K562 (cell line): ENCODE measurements at regions not wholly inside any gene's neighbourhood (a gene's known extent, or its start where the extent isn't known, plus 50 kb on each side); places are given as distances from the start of the nearest gene placed in this dataset.

ENCODE experiments used
- ATAC-seq: fragments of 200-7000 bp; cut with Tn5 transposase; 3 replicates; pipeline ENCODE4 v1.9.1; 2020; ENCODE audit warnings: moderate library complexity
- BruUV-seq: library from RNA; stranded (reverse); fragments of 400-500 nt; replicated peaks from 2 replicates; lab custom pipeline; 2021; lab: Mats Ljungman, UMichigan
- CTCF ChIA-PET: fragments of 300-600 bp; formaldehyde crosslinking; extraction: SDS; loops from one replicate; lab custom pipeline; 2021; ENCODE audit warnings: low intra/inter-chr PET ratio; lab: Yijun Ruan, JAX
- POLR2A ChIA-PET: fragments of 300-600, 350-650 bp; sonication (Branson Sonifier 250); formaldehyde crosslinking; extraction: SDS; loops from one replicate; lab custom pipeline; 2021; ENCODE audit warnings: antibody characterized with exemption, inconsistent platforms; lab: Yijun Ruan, JAX
- DNase-seq, 4 experiments: peaks; one replicate each; pipeline versions ENCODE4 v3.0.0 to v3.0.0-alpha.2; 2011 to 2018; ENCODE audit warnings: low spot score in 3 of 4, mixed read lengths in 3 of 4; ENCODE audit errors: extremely low read depth in 1 of 4
- FAIRE-seq: peaks from 2 replicates; lab custom pipeline; 2011; peaks lifted over from hg19 to GRCh38; lab: Jason Lieb, UNC
- H2AFZ ChIP-seq: 2 replicates; pipeline ENCODE4 v1.6.0; 2011; ENCODE audit warnings: low read depth, low read length, control low read depth, inconsistent platforms
- H3K27ac ChIP-seq: fragments of 200-600 bp; 3 replicates; pipeline ENCODE4 v1.8.0; 2011; ENCODE audit warnings: low read depth, mild to moderate bottlenecking, control low read depth, inconsistent platforms, low read length, moderate library complexity, mixed read lengths; ENCODE audit errors: extremely low read depth
- H3K27me3 ChIP-seq, 2 experiments: fragments of 300-600 bp in 1 of 2; 2 replicates in 1 of 2; 3 replicates in 1 of 2; pipeline versions ENCODE4 v1.6.0 to v1.8.0; 2011; ENCODE audit warnings: inconsistent platforms in 2 of 2, low read length in 2 of 2, mild to moderate bottlenecking in 1 of 2, mixed read lengths in 1 of 2, moderate library complexity in 1 of 2; ENCODE audit not compliant: control insufficient read depth in 2 of 2, insufficient read depth in 2 of 2
- H3K36me3 ChIP-seq: fragments of 300-600 bp; 3 replicates; pipeline ENCODE4 v1.8.0; 2011; ENCODE audit warnings: mild to moderate bottlenecking, low read length, inconsistent platforms; ENCODE audit not compliant: control insufficient read depth, insufficient read depth
- H3K4me1 ChIP-seq, 2 experiments: fragments of 200-600 bp in 1 of 2; replicated peaks in 1 of 2; 2 replicates in 1 of 2; 3 replicates in 1 of 2; pipeline versions ENCODE4 v1.5.1 to v1.8.0; 2011; ENCODE audit warnings: inconsistent platforms in 2 of 2, low read length in 2 of 2, mild to moderate bottlenecking in 1 of 2, mixed read lengths in 1 of 2, moderate library complexity in 1 of 2; ENCODE audit not compliant: control insufficient read depth in 2 of 2, insufficient read depth in 2 of 2
- H3K4me2 ChIP-seq: 2 replicates; pipeline ENCODE4 v1.6.1; 2011; ENCODE audit warnings: low read length, control low read depth, inconsistent platforms, mixed read lengths; ENCODE audit not compliant: insufficient read depth
- H3K4me3 ChIP-seq: fragments of 200-600 bp; sonication (generic), shearing (Covaris generic); 2 replicates; pipeline ENCODE4 v1.5.1; 2016; ENCODE audit warnings: control low read depth, inconsistent platforms
- H3K79me2 ChIP-seq: fragments of 200-600 bp; 3 replicates; pipeline ENCODE4 v1.8.0; 2011; ENCODE audit warnings: low read length, inconsistent platforms; ENCODE audit not compliant: control insufficient read depth, insufficient read depth
- H3K9ac ChIP-seq, 2 experiments: 2 replicates each; pipeline versions ENCODE4 v1.6.0 to v1.6.1; 2011; ENCODE audit warnings: low read depth in 2 of 2, low read length in 2 of 2, control low read depth in 1 of 2, inconsistent platforms in 1 of 2, mild to moderate bottlenecking in 1 of 2, mixed read lengths in 1 of 2; ENCODE audit not compliant: insufficient read depth in 1 of 2
- H3K9me1 ChIP-seq: one replicate; pipeline ENCODE4 v1.6.0; 2011; ENCODE audit warnings: inconsistent platforms, mild to moderate bottlenecking, low read length, moderate library complexity; ENCODE audit not compliant: control insufficient read depth, insufficient read depth
- H3K9me3 ChIP-seq: replicated peaks from 2 replicates; pipeline ENCODE4 v1.5.1; 2011; ENCODE audit warnings: low read depth, low read length, inconsistent platforms; ENCODE audit not compliant: control insufficient read depth, insufficient read depth
- H4K20me1 ChIP-seq: replicated peaks from 2 replicates; pipeline ENCODE4 v1.6.1; 2011; ENCODE audit warnings: low read length, inconsistent platforms, mixed read lengths; ENCODE audit not compliant: control insufficient read depth, insufficient read depth
- JUN ChIP-seq, 2 experiments: sonication (generic) in 1 of 2; formaldehyde crosslinking in 1 of 2; IDR thresholded peaks; 2 replicates each; pipeline versions ENCODE4 v1.6.1 to v1.8.0; 2012 to 2022; ENCODE audit warnings: borderline replicate concordance in 2 of 2, mild to moderate bottlenecking in 2 of 2, improper control_type of control experiment in 1 of 2, low read depth in 1 of 2, low read length in 1 of 2, missing genetic modification reagents in 1 of 2
- JUNB ChIP-seq: fragments of 450-650 bp; formaldehyde crosslinking; conservative IDR thresholded peaks from 2 replicates; pipeline ENCODE4 v1.4.0; 2020; ENCODE audit warnings: mild to moderate bottlenecking
- SIN3A ChIP-seq, 2 experiments: fragments of 150-350 bp in 1 of 2; IDR thresholded peaks; 2 replicates each; pipeline ENCODE4 v1.6.1; 2011 to 2016; ENCODE audit warnings: borderline replicate concordance in 2 of 2, low read depth in 2 of 2, low read length in 2 of 2, mild to moderate bottlenecking in 2 of 2, moderate library complexity in 2 of 2; ENCODE audit not compliant: control insufficient read depth in 1 of 2
- THAP12 ChIP-seq: fragments of 250-450 bp; sonication (Bioruptor Pico); IDR thresholded peaks from 2 replicates; pipeline ENCODE4 v1.9.0; 2021; ENCODE audit warnings: mild to moderate bottlenecking, inconsistent platforms
- ZBTB49 ChIP-seq: sonication (generic); formaldehyde crosslinking; IDR thresholded peaks from 2 replicates; pipeline ENCODE4 v1.8.0; 2022; ENCODE audit warnings: missing genetic modification reagents, mild to moderate bottlenecking, borderline replicate concordance
- ZNF140 ChIP-seq: fragments of 250-450 bp; sonication (Bioruptor Pico); IDR thresholded peaks from 2 replicates; pipeline ENCODE4 v1.8.0; 2021; ENCODE audit warnings: moderate library complexity, mild to moderate bottlenecking, inconsistent platforms
- ZNF41 ChIP-seq: fragments of 250-450 bp; sonication (Bioruptor Pico); conservative IDR thresholded peaks from 2 replicates; pipeline ENCODE4 v1.4.0; 2020; ENCODE audit warnings: mild to moderate bottlenecking
- WGBS: fragments of 100-300 bp; shearing (Covaris generic); methylation state at CpG from one replicate; pipeline ENCODE4 v1.1.6; 2016; ENCODE audit warnings: low coverage, mixed read lengths; ENCODE audit not compliant: insufficient coverage; ENCODE audit errors: missing lambda C conversion rate; 5-methylcytosine and 5-hydroxymethylcytosine counted together
- in situ Hi-C: fragments of 300-500 bp; cut with MboI; formaldehyde crosslinking; loops from 4 replicates; pipeline ENCODE4 v1.15.0; 2018; ENCODE audit warnings: inconsistent platforms, mixed read lengths
- intact Hi-C: fragments of 100-400 bp; cut with micrococcal nuclease; formaldehyde crosslinking; loops from 2 replicates; pipeline ENCODE4 v1.14.2; 2022

GRCh38 chr9:25994605-25995004 lies 316.4 kb upstream of the TUSC1 start:
- Histone ChIP-seq H3K4me2 (no peak overlapping the region), H3K9ac (no peak overlapping the region), H3K79me2 (no peaks in the 10 kb centered on the region), H3K9me3 (no peaks in the 10 kb centered on the region), H3K27me3 (no peaks in the 10 kb centered on the region), H2AFZ (no peak overlapping the region), H3K36me3 (no peaks in the 10 kb centered on the region), H3K4me1 (no peaks in the 10 kb centered on the region), H3K27ac (no peak overlapping the region), H3K9me1 (no peaks in the 10 kb centered on the region), H3K4me3 (no peak overlapping the region), H4K20me1 (no peaks in the 10 kb centered on the region)
- no CpG with 5 or more reads among the region's 6 CpGs for WGBS
- intact Hi-C loops = no loop called here
- ChIA-PET CTCF (no interaction called here), POLR2A (no interaction called here)
- BruUV-seq = no TSS peak
- ATAC-seq = no peak
- TF ChIP-seq THAP12 (no peak), ZNF140 (no peak), JUN (IDR thresholded peaks at IDR 0.05; ENCODE audit: borderline replicate concordance, low read depth, low read length) (no peak), JUN (CRISPR knock-in tag; IDR thresholded peaks at IDR 0.05; ENCODE audit: borderline replicate concordance) (no peak), SIN3A (IDR thresholded peaks at IDR 0.05; ENCODE audit: borderline replicate concordance in 2 of 2, control insufficient read depth in 1 of 2, low read depth in 2 of 2, low read length in 2 of 2) (no peak), ZBTB49 (no peak), JUNB (no peak), ZNF41 (CRISPR knock-in tag) (no peak)
- no peak for DNase-seq
- no peak for FAIRE-seq
- in situ Hi-C loops = no loop called here
